PC-9 (cell line): ENCODE measurements at regions not wholly inside any gene's neighbourhood (a gene's known extent, or its start where the extent isn't known, plus 50 kb on each side); places are given as distances from the start of the nearest gene placed in this dataset.

Source experiments
- BruUV-seq: library from RNA; stranded (reverse); fragments of 400-500 nt; replicated peaks from 2 replicates; lab custom pipeline; 2021; lab: Mats Ljungman, UMichigan
- CTCF ChIA-PET: fragments of 300-600 bp; sonication (Branson Sonifier 250); formaldehyde crosslinking; loops from one replicate; lab custom pipeline; 2022; ENCODE audit warnings: antibody characterized with exemption; lab: Charles Lee
- POLR2A ChIA-PET: fragments of 300-600 bp; sonication (Branson Sonifier 250); formaldehyde crosslinking; loops from one replicate; lab custom pipeline; 2022; ENCODE audit warnings: antibody characterized with exemption; ENCODE audit not compliant: unreplicated experiment; lab: Charles Lee
- DNase-seq, 2 experiments: peaks; one replicate each; pipeline versions ENCODE4 v3.0.0 to v3.0.0-alpha.2; 2015 to 2022; ENCODE audit warnings: mixed read lengths in 1 of 2
- H2AFZ ChIP-seq: fragments of 200-600 bp; sonication (generic); 2 replicates; pipeline ENCODE4 v1.8.1; 2017; ENCODE audit warnings: antibody characterized with exemption
- H3F3A ChIP-seq: fragments of 200-600 bp; sonication (generic); 2 replicates; pipeline ENCODE4 v1.8.1; 2017; ENCODE audit warnings: antibody characterized with exemption, mild to moderate bottlenecking, low read depth; ENCODE audit not compliant: insufficient read depth
- H3K27ac ChIP-seq: fragments of 200-600 bp; sonication (generic); 2 replicates; pipeline ENCODE4 v1.6.1; 2016; ENCODE audit warnings: mixed run types
- H3K27me3 ChIP-seq: fragments of 200-600 bp; sonication (generic); 2 replicates; pipeline ENCODE4 v1.6.1; 2016; ENCODE audit warnings: low read depth, mixed run types; ENCODE audit not compliant: insufficient read depth
- H3K36me3 ChIP-seq: fragments of 200-600 bp; sonication (generic); 2 replicates; pipeline ENCODE4 v1.6.1; 2016; ENCODE audit warnings: low read depth, mixed run types
- H3K4me1 ChIP-seq: fragments of 200-600 bp; sonication (generic); replicated peaks from 2 replicates; pipeline ENCODE4 v1.6.1; 2016; ENCODE audit warnings: mixed run types; ENCODE audit not compliant: insufficient read depth
- H3K4me2 ChIP-seq: fragments of 200-600 bp; sonication (generic); 2 replicates; pipeline ENCODE4 v1.6.1; 2017; ENCODE audit warnings: mixed run types
- H3K4me3 ChIP-seq: fragments of 200-600 bp; sonication (generic); 2 replicates; pipeline ENCODE4 v1.6.1; 2016; ENCODE audit warnings: mixed run types
- H3K79me2 ChIP-seq: fragments of 200-600 bp; sonication (generic); 2 replicates; pipeline ENCODE4 v1.6.1; 2017; ENCODE audit warnings: low read depth, mixed run types
- H3K9me2 ChIP-seq: fragments of 200-600 bp; sonication (generic); 2 replicates; pipeline ENCODE4 v1.8.1; 2017; ENCODE audit warnings: mild to moderate bottlenecking; ENCODE audit not compliant: insufficient read depth
- H3K9me3 ChIP-seq: fragments of 200-600 bp; sonication (generic); 2 replicates; pipeline ENCODE4 v1.8.1; 2016; ENCODE audit warnings: low read depth; ENCODE audit not compliant: insufficient read depth
- H4K20me1 ChIP-seq: fragments of 200-600 bp; sonication (generic); 2 replicates; pipeline ENCODE4 v1.8.1; 2017; ENCODE audit not compliant: insufficient read depth
- EZH2 ChIP-seq: fragments of 200-600 bp; sonication (generic); IDR thresholded peaks from 2 replicates; pipeline ENCODE4 v1.8.0; 2017; ENCODE audit warnings: antibody characterized with exemption, low read depth
- intact Hi-C: fragments of 100-400 bp; cut with micrococcal nuclease; formaldehyde crosslinking; loops from one replicate; pipeline ENCODE4 v1.10.0; 2022; ENCODE audit not compliant: unreplicated experiment
- TF ChIP-seq, protein P1 (sequence below): fragments of 200-600 bp; sonication (generic); conservative IDR thresholded peaks from 2 replicates; pipeline ENCODE4 v1.6.1; 2017; ENCODE audit warnings: mixed run types, antibody characterized with exemption, mild to moderate bottlenecking, moderate library complexity

DNA sequence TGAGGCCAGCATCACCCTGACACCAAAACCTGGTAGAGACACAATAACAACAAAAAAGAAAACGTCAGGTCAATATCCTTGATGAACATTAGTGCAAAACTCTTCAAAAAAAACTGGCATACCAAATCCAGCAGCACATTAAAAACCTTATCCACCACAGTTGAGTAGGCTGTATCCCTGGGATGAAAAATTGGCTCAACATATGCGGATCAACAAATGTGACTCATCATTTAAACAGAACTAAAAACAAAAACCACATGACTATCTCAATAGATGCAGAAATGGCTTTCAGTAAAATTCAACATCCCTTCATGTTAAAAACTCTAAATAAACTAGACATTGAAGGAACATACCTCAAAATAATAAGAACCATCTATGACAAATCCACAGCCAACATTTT is 59.6 kb upstream of the PHIP start:
- POLR2A ChIA-PET, result interaction anchor here (0.6 kb wide), 1 partner anchor 77 kb away, joined by 3 read pairs; no protein-coding TSS in a partner anchor
- Histone ChIP-seq H3K36me3 (no peaks in the 10 kb centered on the region), H3K4me3 (no peak overlapping the region), H3K27me3 (no peaks in the 10 kb centered on the region), H4K20me1 (no peaks in the 10 kb centered on the region), H3K79me2 (no peaks in the 10 kb centered on the region), H3K9me2 (no peaks in the 10 kb centered on the region), H3F3A (no peaks in the 10 kb centered on the region), H3K27ac (no peak overlapping the region), H3K9me3 (no peaks in the 10 kb centered on the region), H2AFZ (no peak overlapping the region), H3K4me1 (no peaks in the 10 kb centered on the region), H3K4me2 (no peak overlapping the region)
- DNase-seq, result no peak
- TF ChIP-seq, protein P1, sequence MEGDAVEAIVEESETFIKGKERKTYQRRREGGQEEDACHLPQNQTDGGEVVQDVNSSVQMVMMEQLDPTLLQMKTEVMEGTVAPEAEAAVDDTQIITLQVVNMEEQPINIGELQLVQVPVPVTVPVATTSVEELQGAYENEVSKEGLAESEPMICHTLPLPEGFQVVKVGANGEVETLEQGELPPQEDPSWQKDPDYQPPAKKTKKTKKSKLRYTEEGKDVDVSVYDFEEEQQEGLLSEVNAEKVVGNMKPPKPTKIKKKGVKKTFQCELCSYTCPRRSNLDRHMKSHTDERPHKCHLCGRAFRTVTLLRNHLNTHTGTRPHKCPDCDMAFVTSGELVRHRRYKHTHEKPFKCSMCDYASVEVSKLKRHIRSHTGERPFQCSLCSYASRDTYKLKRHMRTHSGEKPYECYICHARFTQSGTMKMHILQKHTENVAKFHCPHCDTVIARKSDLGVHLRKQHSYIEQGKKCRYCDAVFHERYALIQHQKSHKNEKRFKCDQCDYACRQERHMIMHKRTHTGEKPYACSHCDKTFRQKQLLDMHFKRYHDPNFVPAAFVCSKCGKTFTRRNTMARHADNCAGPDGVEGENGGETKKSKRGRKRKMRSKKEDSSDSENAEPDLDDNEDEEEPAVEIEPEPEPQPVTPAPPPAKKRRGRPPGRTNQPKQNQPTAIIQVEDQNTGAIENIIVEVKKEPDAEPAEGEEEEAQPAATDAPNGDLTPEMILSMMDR, result no peak
- TF ChIP-seq EZH2, result no peak
- BruUV-seq, result no TSS peak
- CTCF ChIA-PET, result no interaction called here
- intact Hi-C loops, result no loop called here

DNA sequence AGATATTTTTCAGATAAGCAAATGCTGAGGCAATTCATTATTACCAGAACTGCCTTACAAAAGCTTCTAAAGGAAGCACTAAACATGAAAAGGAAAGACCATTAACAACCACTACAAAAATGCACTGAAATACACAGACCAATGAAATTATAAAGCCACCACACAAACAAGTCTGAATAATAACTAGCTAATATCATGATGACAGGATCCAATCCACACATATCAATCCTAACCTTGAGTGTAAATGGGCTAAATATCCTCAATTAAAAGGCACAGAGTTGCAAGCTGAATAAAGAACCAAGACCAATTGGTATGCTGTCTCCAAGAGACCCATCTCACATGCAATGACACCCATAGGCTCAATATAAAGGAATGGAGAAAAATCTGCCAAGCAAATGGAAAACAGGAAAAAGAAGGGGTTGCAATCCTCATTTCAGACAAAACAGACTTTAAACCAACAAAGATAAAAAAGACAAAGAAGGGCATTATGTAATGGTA is 58.0 kb upstream of the PHIP start:
- POLR2A ChIA-PET, result no interaction called here
- no peaks in the 10 kb centered on the region for H3K79me2 ChIP-seq
- H3K27ac ChIP-seq, result no peak overlapping the region
- H3K4me1 ChIP-seq, result no peaks in the 10 kb centered on the region
- H3K4me2 ChIP-seq, result no peak overlapping the region
- no peak overlapping the region for H3K4me3 ChIP-seq
- no peaks in the 10 kb centered on the region for H3K27me3 ChIP-seq
- no peaks in the 10 kb centered on the region for H3F3A ChIP-seq
- TF ChIP-seq EZH2, result no peak
- TF ChIP-seq, protein P1, result no peak
- no peaks in the 10 kb centered on the region for H3K9me3 ChIP-seq
- intact Hi-C loops, result no loop called here
- H3K36me3 ChIP-seq, result no peaks in the 10 kb centered on the region
- no peak for DNase-seq
- no peaks in the 10 kb centered on the region for H3K9me2 ChIP-seq
- H4K20me1 ChIP-seq, result no peaks in the 10 kb centered on the region
- BruUV-seq, result no TSS peak
- H2AFZ ChIP-seq, result no peak overlapping the region
- CTCF ChIA-PET, result no interaction called here

DNA sequence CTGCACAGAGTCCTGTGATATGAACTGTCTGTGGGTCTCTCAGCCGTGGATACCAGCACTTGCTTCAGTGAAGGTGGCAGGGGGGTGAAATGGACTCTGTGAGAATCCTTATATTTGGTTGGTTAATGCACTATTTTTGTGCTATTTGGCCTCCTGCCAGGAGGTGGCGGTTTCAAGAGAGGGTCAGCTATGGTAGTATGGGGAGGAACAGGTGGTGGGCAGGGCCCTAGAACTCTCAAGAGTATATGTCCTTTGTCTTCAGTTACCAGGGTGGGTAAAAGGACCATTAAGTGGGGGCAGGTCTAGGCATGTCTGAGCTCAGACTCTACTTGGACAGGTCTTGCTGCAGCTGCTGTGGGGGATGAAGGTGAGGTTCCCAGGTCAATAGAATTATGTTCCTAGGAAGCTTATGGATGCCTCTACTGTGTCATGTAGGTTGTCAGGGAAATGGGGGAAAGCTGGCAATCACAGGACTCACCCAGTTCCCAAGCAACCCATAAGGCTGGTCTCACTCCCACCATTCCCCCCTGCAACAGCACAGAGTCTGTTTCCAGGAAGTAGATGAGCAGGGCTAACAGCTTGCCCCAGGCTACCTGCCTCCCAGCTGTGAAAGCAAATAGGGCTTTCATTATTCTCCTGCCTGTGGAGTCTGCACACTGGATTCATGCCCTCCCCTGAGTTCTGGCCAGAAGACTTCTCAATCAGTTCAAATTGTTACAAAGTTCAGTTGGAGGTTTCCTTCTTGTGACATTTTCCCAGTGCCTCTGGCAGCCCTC is 56.8 kb upstream of the PHIP start:
- no peak for TF ChIP-seq EZH2
- TF ChIP-seq, protein P1, result no peak
- H3K4me2 ChIP-seq, result no peak overlapping the region

More for the DNA sequence above, 56.8 kb upstream of the PHIP start:
- CTCF ChIA-PET, result no interaction called here
- POLR2A ChIA-PET, result interaction anchor here (0.6 kb wide), 1 partner anchor 1111 kb away, joined by 9 read pairs; no protein-coding TSS in a partner anchor
- BruUV-seq, result no TSS peak
- Histone ChIP-seq H3K27ac (no peak overlapping the region), H4K20me1 (no peaks in the 10 kb centered on the region), H3K27me3 (no peaks in the 10 kb centered on the region), H2AFZ (no peak overlapping the region), H3K4me1 (no peaks in the 10 kb centered on the region), H3K4me3 (no peak overlapping the region), H3K79me2 (no peaks in the 10 kb centered on the region), H3K36me3 (no peaks in the 10 kb centered on the region), H3K9me2 (no peaks in the 10 kb centered on the region), H3F3A (no peaks in the 10 kb centered on the region), H3K9me3 (no peaks in the 10 kb centered on the region)
- intact Hi-C loops, result no loop called here
- no peak for DNase-seq
